Spleen (tissue), 11 donors: ENCODE measurements at regions not wholly inside any gene's neighbourhood (a gene's known extent, or its start where the extent isn't known, plus 50 kb on each side); places are given as distances from the start of the nearest gene placed in this dataset.

ENCODE experiments used
- DNase-seq: peaks from one replicate; pipeline ENCODE4 v3.0.0-alpha.2; 2020
- H3K27ac ChIP-seq, 8 donors: fragments of 200-600 bp; sonication (generic) in 7 of 8; 1 replicate in 4 of 8; 2 replicates in 4 of 8; pipeline versions ENCODE4 v1.5.0 to v1.8.0; 2016 to 2021; ENCODE audit warnings: inconsistent platforms in 4 of 8, mild to moderate bottlenecking in 4 of 8, moderate library complexity in 1 of 8
- H3K27me3 ChIP-seq, 7 donors: fragments of 200-600 bp; sonication (generic) in 6 of 7; replicated peaks in 1 of 7; 1 replicate in 4 of 7; 2 replicates in 3 of 7; pipeline versions ENCODE4 v1.5.0 to v1.8.0; 2016 to 2021; ENCODE audit warnings: inconsistent platforms in 3 of 7, mild to moderate bottlenecking in 1 of 7
- H3K36me3 ChIP-seq, 6 donors: fragments of 200-600 bp; sonication (generic) in 5 of 6; 1 replicate in 4 of 6; 2 replicates in 2 of 6; pipeline versions ENCODE4 v1.5.0 to v1.8.0; 2016 to 2021; ENCODE audit warnings: inconsistent platforms in 2 of 6
- H3K4me1 ChIP-seq, 6 donors: fragments of 200-600 bp; sonication (generic) in 5 of 6; 1 replicate in 3 of 6; 2 replicates in 3 of 6; pipeline versions ENCODE4 v1.5.0 to v1.8.0; 2016 to 2021; ENCODE audit warnings: inconsistent platforms in 3 of 6
- H3K4me3 ChIP-seq, 8 donors: fragments of 200-600 bp; sonication (generic) in 7 of 8; 1 replicate in 4 of 8; 2 replicates in 4 of 8; pipeline versions ENCODE4 v1.5.0 to v1.8.0; 2016 to 2021; ENCODE audit warnings: inconsistent platforms in 4 of 8, mild to moderate bottlenecking in 4 of 8, moderate library complexity in 2 of 8
- H3K9me3 ChIP-seq, 8 donors: fragments of 200-600 bp; sonication (generic) in 7 of 8; 1 replicate in 4 of 8; 2 replicates in 4 of 8; pipeline versions ENCODE4 v1.5.0 to v1.8.0; 2016 to 2021; ENCODE audit warnings: inconsistent platforms in 4 of 8
- POLR2A ChIP-seq, 3 donors: fragments of 450-650 bp; IDR thresholded peaks; one replicate each; pipeline ENCODE4 v1.5.1; 2017; ENCODE audit warnings: antibody characterized with exemption in 3 of 3, mild to moderate bottlenecking in 1 of 3
- POLR2AphosphoS5 ChIP-seq, 3 donors: sonication (generic); formaldehyde crosslinking; IDR thresholded peaks; one replicate each; pipeline ENCODE4 v1.5.1; 2017; ENCODE audit warnings: antibody characterized with exemption in 3 of 3
- WGBS, 5 donors: extraction: QIAGEN DNeasy Blood & Tissue Kit in 3 of 5; methylation state at CpG; one replicate each; pipeline versions ENCODE4 v1.1.5 to v1.1.7; 2013 to 2018; 5-methylcytosine and 5-hydroxymethylcytosine counted together
- intact Hi-C: fragments of 100-400 bp; cut with DNase I; formaldehyde crosslinking; loops from one replicate; pipeline ENCODE4 v1.15.0; 2023; ENCODE audit warnings: low total_unique reads
- TF ChIP-seq, protein P1 (sequence below), 11 experiments: fragments of 200-600 bp in 7 of 11; fragments of 450-650 bp in 4 of 11; sonication (generic) in 4 of 11; IDR thresholded peaks in 8 of 11; conservative IDR thresholded peaks in 3 of 11; 1 replicate in 7 of 11; 2 replicates in 4 of 11; pipeline versions ENCODE4 v1.4.0 to v1.8.0; 2016 to 2021; ENCODE audit warnings: antibody characterized with exemption in 11 of 11, inconsistent platforms in 4 of 11, mild to moderate bottlenecking in 1 of 11
- donor health status: healthy with polysubstance abuse.
- donor health status: DM: no; HTN: no; CAD: no; lungs with moderate emphysema.
- donor health status: DM: no; HTN: no; CAD: no.
- donor health status: Bipolar disorder and iron deficiency.
- donor health status: healthy.
- donor health status: DM: no; HTN: no; CAD: no.
- donor health status: DM: yes; HTN: yes; CAD: no.

DNA sequence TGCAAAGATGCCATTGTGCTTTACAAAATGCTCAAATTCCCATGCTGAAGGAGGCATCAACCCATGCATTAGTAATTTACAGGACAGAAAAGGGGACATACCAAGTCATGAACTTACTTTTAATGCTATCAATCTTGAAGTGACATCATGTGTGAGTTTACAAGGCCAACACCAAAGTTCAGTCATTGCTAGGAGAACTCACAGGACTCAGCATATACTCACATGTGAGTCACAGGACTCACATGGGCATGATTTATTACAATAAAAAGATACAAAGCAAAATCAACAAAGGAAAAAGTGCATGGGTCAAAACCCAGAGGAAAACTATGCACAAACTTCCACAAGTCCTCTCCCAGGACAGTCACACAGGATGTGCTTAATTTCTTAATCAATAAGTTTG is 1656.0 kb downstream of the MRPL39 start:
- no peak for TF ChIP-seq POLR2AphosphoS5 (IDR thresholded peaks at IDR 0.05)
- TF ChIP-seq, protein P1, sequence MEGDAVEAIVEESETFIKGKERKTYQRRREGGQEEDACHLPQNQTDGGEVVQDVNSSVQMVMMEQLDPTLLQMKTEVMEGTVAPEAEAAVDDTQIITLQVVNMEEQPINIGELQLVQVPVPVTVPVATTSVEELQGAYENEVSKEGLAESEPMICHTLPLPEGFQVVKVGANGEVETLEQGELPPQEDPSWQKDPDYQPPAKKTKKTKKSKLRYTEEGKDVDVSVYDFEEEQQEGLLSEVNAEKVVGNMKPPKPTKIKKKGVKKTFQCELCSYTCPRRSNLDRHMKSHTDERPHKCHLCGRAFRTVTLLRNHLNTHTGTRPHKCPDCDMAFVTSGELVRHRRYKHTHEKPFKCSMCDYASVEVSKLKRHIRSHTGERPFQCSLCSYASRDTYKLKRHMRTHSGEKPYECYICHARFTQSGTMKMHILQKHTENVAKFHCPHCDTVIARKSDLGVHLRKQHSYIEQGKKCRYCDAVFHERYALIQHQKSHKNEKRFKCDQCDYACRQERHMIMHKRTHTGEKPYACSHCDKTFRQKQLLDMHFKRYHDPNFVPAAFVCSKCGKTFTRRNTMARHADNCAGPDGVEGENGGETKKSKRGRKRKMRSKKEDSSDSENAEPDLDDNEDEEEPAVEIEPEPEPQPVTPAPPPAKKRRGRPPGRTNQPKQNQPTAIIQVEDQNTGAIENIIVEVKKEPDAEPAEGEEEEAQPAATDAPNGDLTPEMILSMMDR (IDR thresholded peaks at IDR 0.05 in 8 of 11, conservative IDR thresholded peaks at IDR 0.05 in 3 of 11), result no peak
- no peak for TF ChIP-seq POLR2A (IDR thresholded peaks at IDR 0.05)
- no peaks in the 10 kb centered on the region for H3K27me3 ChIP-seq
- intact Hi-C loops, result no loop called here
- H3K9me3 ChIP-seq, result no peaks in the 10 kb centered on the region
- no peaks in the 10 kb centered on the region for H3K36me3 ChIP-seq
- H3K4me1 ChIP-seq, result peaks cover 0 to 25% (median 3%) of the 10 kb centered on the region in 6 donors
- H3K4me3 ChIP-seq, result no peak overlapping the region
- DNase-seq, result no peak
- no peak overlapping the region for H3K27ac ChIP-seq

DNA sequence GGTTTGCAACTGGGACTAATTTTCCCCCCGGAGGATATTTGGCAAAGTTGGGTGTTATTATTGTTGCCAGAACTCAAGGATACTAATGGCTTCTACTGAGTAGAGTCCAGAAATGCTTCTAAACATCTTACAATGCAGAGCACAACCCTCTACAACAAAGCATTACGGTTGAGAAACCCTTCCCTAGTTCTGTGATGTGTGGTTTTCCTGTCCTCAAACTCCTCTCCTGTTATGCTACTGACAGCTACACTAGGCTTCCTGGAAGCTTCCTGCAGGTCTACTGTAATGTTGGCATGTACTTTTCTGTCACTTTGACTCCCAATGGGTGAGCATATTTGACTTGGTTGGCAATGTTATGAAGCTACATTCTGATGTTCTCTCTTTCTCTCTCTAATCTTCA is 1656.9 kb downstream of the MRPL39 start:
- TF ChIP-seq POLR2AphosphoS5 (IDR thresholded peaks at IDR 0.05) (no peak), POLR2A (IDR thresholded peaks at IDR 0.05) (no peak)
- TF ChIP-seq, protein P1 (IDR thresholded peaks at IDR 0.05 in 8 of 11, conservative IDR thresholded peaks at IDR 0.05 in 3 of 11), result no peak
- 56 to 68% (median 58%) methylated on average over 2 of the region's 2 CpGs for WGBS, 5 donors
- intact Hi-C loops, result no loop called here
- Histone ChIP-seq H3K36me3 (no peaks in the 10 kb centered on the region), H3K27ac (no peak overlapping the region), H3K4me3 (no peak overlapping the region), H3K4me1 (peaks cover 0 to 18% (median 3%) of the 10 kb centered on the region in 6 donors), H3K27me3 (no peaks in the 10 kb centered on the region), H3K9me3 (no peaks in the 10 kb centered on the region)
- no peak for DNase-seq

DNA sequence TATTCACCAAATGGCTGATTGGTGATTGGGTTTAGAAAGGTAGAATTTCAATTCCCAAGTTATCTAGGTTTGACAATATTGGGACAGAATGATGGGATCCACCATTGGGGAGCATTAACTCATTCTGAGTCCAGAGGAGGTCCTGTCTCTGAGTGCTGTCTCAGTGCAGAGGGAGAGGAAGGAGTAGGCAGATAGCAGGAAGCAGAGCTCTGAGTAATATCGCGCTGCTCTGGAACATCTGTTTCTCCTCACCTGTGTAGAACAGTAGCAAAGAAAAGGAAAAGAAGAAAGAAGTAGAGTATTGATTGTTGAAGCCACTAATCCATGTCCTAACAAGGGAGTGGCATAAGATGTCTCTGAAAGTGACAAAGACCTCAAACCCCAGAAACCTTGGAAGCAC is 1657.8 kb downstream of the MRPL39 start:
- intact Hi-C loops, result no loop called here
- DNase-seq, result no peak

DNA sequence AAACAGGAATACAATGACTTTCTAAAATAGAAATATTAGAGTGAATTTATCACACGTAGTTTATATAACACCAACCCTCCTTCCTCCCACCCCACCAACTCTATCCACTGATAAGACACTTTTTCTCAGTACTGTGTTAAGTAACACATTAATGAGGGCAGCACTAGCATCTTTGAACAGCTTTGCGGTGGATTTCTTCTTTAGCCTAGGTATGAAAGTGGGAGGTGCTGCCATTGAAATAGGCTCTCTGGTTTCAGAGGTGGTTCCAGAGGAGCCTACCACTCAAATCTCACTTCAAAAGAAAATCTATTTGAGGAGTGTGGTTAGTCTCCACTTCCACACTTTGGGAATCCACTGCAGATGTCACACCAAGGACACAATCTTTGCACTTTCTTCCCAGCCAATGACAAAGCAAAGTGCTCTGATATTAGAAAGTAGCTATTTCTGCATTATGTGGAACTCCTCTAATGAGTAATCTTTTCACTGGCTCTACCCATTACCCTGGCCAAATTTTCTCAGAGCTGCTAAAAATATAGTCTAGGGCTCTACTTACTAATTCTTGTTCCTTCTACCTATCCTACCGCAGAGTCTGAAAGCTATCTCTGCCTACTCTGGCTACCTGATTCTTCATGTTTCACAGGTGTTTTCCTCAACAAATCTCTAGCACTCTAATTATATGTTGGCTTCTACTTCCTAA is 1667.8 kb downstream of the MRPL39 start:
- no peak for DNase-seq
- no peak overlapping the region for H3K27ac ChIP-seq
- H3K27me3 ChIP-seq, result no peaks in the 10 kb centered on the region
- intact Hi-C loops, result no loop called here
- no peaks in the 10 kb centered on the region for H3K36me3 ChIP-seq
- no peaks in the 10 kb centered on the region for H3K9me3 ChIP-seq
- TF ChIP-seq POLR2AphosphoS5 (IDR thresholded peaks at IDR 0.05), result no peak
- TF ChIP-seq, protein P1 (IDR thresholded peaks at IDR 0.05 in 8 of 11, conservative IDR thresholded peaks at IDR 0.05 in 3 of 11), result no peak
- no peak for TF ChIP-seq POLR2A (IDR thresholded peaks at IDR 0.05)
- 59 to 77% (median 60%) methylated on average over 3 of the region's 3 CpGs for WGBS, 5 donors
- no peak overlapping the region for H3K4me3 ChIP-seq
- H3K4me1 ChIP-seq, result peaks cover 0 to 11% (median 0%) of the 10 kb centered on the region in 6 donors

More for the DNA sequence above, 1657.8 kb downstream of the MRPL39 start:
- WGBS, 5 donors, result 35 to 62% (median 53%) methylated on average over 2 of the region's 2 CpGs
- Histone ChIP-seq H3K36me3 (no peaks in the 10 kb centered on the region), H3K4me3 (no peak overlapping the region), H3K27me3 (no peaks in the 10 kb centered on the region), H3K9me3 (no peaks in the 10 kb centered on the region), H3K27ac (no peak overlapping the region), H3K4me1 (peaks cover 0 to 13% (median 3%) of the 10 kb centered on the region in 6 donors)
- TF ChIP-seq POLR2A (IDR thresholded peaks at IDR 0.05) (no peak), POLR2AphosphoS5 (IDR thresholded peaks at IDR 0.05) (no peak)
- TF ChIP-seq, protein P1 (IDR thresholded peaks at IDR 0.05 in 8 of 11, conservative IDR thresholded peaks at IDR 0.05 in 3 of 11), result no peak
